Adipocyte (in vitro differentiated cells): ENCODE measurements at regions not wholly inside any gene's neighbourhood (a gene's known extent, or its start where the extent isn't known, plus 50 kb on each side); places are given as distances from the start of the nearest gene placed in this dataset.

Experiments used
- DNase-seq: peaks from one replicate; pipeline ENCODE4 v3.0.0-alpha.2; 2015; ENCODE audit warnings: low read depth
- H3K27me3 ChIP-seq: replicated peaks from 2 replicates; pipeline ENCODE4 v1.7.0; 2013; ENCODE audit warnings: mild to moderate bottlenecking, low read length, moderate library complexity; ENCODE audit not compliant: control insufficient read depth, insufficient read depth
- H3K36me3 ChIP-seq: 2 replicates; pipeline ENCODE4 v1.7.0; 2013; ENCODE audit warnings: low read length, mild to moderate bottlenecking, moderate library complexity; ENCODE audit not compliant: control insufficient read depth, insufficient read depth, severe bottlenecking
- H3K4me1 ChIP-seq: 2 replicates; pipeline ENCODE4 v1.7.0; 2013; ENCODE audit warnings: mild to moderate bottlenecking, low read length, moderate library complexity; ENCODE audit not compliant: control insufficient read depth, insufficient read depth
- H3K4me3 ChIP-seq: 2 replicates; pipeline ENCODE4 v1.7.0; 2013; ENCODE audit warnings: mild to moderate bottlenecking, low read length, moderate library complexity
- H3K9ac ChIP-seq: 2 replicates; pipeline ENCODE4 v1.7.0; 2013; ENCODE audit warnings: mild to moderate bottlenecking, low read length, moderate library complexity
- H3K9me3 ChIP-seq: 2 replicates; pipeline ENCODE4 v1.7.0; 2013; ENCODE audit warnings: mild to moderate bottlenecking, low read length, moderate library complexity; ENCODE audit not compliant: control insufficient read depth

DNA sequence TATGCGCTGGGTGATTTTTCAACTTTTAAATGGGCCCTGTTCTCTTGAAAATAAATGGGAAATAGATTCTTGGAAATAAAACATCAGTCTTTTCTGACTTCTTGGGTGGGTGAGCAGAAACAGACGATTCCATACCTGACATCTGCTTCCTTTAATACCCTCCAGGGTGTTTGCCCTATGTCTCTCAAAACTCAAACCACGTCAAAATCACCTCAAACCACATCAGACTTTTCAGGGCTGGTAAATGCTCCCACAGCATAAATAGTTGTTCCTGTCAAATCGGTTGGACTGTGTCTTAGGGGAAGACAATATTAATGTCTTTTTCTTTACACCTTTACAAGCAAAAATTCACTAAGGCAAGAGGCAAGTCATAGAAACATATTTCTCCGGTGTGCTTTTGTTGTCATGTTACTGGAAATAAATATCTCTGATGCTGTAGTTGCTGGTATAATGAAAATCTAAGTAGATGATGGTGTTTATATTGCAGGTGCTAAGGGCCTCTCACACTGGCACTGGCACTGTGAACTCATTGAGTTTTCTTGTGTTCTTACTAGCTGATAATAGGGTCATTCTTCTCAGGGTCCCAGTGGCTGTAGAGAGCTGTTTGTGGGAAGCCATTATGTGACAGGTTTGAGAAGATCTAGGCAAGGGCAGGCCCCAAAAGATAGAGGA lies 380.4 kb downstream of the RAPGEF2 start:
- Histone ChIP-seq H3K27me3 (peaks cover 11% of the 10 kb centered on the region), H3K4me1 (peaks cover 5% of the 10 kb centered on the region), H3K36me3 (no peaks in the 10 kb centered on the region), H3K9me3 (no peaks in the 10 kb centered on the region), H3K9ac (no peak overlapping the region), H3K4me3 (no peak overlapping the region)
- DNase-seq, result no peak

DNA sequence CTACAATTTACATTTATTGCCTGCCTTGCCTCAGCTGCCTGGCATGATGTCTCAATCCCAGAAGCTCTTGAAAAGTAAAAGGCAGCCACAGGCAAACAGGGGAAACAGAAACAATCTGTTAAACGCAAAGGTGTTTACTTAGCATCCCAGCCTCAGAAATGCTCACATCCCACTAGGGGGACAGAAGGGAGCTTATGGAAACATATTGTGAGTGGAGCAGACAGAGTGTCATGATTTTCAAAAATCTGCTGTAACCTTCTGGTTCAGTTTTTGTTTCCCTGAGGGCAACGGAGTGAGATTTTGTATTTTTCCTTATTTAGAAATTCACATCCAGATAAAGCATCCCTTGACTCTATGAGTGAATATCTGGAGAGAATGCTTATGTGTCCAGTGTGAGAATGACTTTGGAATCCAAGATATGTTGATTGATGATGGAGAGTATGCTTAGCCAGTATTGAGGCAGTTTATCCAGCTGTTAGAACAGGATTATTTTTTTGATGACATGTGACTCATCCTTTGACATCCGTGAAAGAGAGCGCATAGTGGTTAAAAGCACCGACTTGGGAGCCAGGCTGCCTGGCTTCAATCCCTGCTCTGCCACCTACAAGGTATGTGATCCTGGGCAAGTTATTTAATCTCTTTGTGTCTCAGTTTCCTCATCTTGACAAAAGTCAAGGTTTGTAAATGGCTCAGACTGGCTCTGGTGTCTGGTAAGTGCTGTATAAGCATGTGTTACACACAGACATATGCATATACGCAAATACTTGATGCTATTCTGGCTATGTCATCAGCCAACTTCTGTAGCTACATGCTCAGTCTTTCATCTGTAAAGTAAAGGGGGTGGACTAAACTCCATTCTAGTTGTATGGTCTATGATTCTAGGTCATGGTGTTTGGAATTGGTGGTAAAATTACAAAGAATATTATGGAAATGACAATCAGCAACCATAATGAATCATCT lies 381.2 kb downstream of the RAPGEF2 start:
- H3K4me3 ChIP-seq, result no peak overlapping the region
- H3K9me3 ChIP-seq, result no peaks in the 10 kb centered on the region
- no peaks in the 10 kb centered on the region for H3K36me3 ChIP-seq
- H3K4me1 ChIP-seq, result peaks cover 5% of the 10 kb centered on the region
- no peak overlapping the region for H3K9ac ChIP-seq
- peaks cover 11% of the 10 kb centered on the region for H3K27me3 ChIP-seq
- DNase-seq, result no peak

- Histone ChIP-seq H3K9me3 (no peaks in the 10 kb centered on the region), H3K9ac (no peak overlapping the region), H3K4me3 (no peak overlapping the region), H3K4me1 (peaks cover 5% of the 10 kb centered on the region), H3K36me3 (no peaks in the 10 kb centered on the region), H3K27me3 (peaks cover 11% of the 10 kb centered on the region)
- DNase-seq, result peak; percentile 61
Observed at GRCh38 chr4:159484864-159485263, 382.0 kb downstream of the RAPGEF2 start.

GRCh38 chr4:159487284-159487747 lies 384.4 kb downstream of the RAPGEF2 start:
- DNase-seq, result peak; percentile 85

GRCh38 chr4:159489646-159490045 lies 386.8 kb downstream of the RAPGEF2 start:
- Histone ChIP-seq H3K9me3 (peaks cover 14% of the 10 kb centered on the region), H3K9ac (no peak overlapping the region), H3K27me3 (peaks cover 7% of the 10 kb centered on the region), H3K4me3 (no peak overlapping the region), H3K36me3 (no peaks in the 10 kb centered on the region), H3K4me1 (peaks cover 14% of the 10 kb centered on the region)
- DNase-seq, result no peak

More at GRCh38 chr4:159487284-159487747, 384.4 kb downstream of the RAPGEF2 start:
- Histone ChIP-seq H3K9me3 (peaks cover 9% of the 10 kb centered on the region), H3K4me1 (peaks cover 14% of the 10 kb centered on the region), H3K36me3 (no peaks in the 10 kb centered on the region), H3K27me3 (peaks cover 11% of the 10 kb centered on the region), H3K9ac (no peak overlapping the region), H3K4me3 (no peak overlapping the region)

GRCh38 chr4:159495515-159496236 lies 392.8 kb downstream of the RAPGEF2 start:
- no peak overlapping the region for H3K9ac ChIP-seq
- no peak overlapping the region for H3K4me3 ChIP-seq
- H3K36me3 ChIP-seq, result no peaks in the 10 kb centered on the region
- peaks cover 25% of the 10 kb centered on the region for H3K4me1 ChIP-seq
- no peaks in the 10 kb centered on the region for H3K27me3 ChIP-seq
- no peak for DNase-seq
- H3K9me3 ChIP-seq, result peaks cover 14% of the 10 kb centered on the region

DNA sequence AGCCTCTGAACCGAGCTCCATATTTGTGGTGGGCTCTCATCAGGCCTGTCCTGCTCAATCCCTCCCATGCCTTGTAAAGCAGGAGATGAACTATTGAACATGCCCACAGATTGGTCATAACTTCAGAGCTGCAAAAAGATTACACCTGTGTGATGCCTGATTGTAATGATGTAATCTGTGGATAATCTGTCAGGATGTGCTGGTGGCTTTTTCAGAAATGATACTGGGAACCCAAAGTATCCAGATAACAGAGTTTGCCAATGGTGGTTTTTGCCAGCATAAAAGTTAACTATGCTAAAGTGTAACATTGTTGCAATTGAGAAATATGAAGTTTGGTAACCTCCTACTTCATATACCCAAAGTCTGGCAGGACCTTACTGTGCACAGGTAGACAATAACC lies 393.4 kb downstream of the RAPGEF2 start:
- H3K9ac ChIP-seq, result no peak overlapping the region
- H3K27me3 ChIP-seq, result no peaks in the 10 kb centered on the region
- H3K4me3 ChIP-seq, result no peak overlapping the region
- H3K9me3 ChIP-seq, result peaks cover 14% of the 10 kb centered on the region
- no peak for DNase-seq
- peaks cover 22% of the 10 kb centered on the region for H3K4me1 ChIP-seq
- H3K36me3 ChIP-seq, result no peaks in the 10 kb centered on the region

DNA sequence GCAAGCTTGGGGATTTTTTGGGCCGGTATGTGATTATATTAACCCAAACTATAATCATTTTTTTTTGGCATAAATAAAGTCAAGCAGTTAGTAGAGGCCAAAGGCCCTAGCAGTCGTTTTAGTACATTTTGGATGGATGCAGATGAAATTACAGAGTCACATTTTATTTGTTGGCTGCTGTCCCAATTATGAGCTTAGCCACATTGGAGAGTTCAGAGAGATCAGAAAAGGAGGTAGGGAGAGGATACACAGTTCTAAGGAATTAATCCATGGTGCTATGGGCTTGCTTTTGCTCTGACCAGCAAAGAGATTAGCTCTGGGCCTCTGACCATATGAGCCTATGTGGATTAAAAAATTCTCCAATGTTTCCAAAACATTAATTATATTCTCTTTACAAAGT lies 395.1 kb downstream of the RAPGEF2 start:
- Histone ChIP-seq H3K4me1 (peaks cover 19% of the 10 kb centered on the region), H3K9me3 (no peaks in the 10 kb centered on the region), H3K9ac (no peak overlapping the region), H3K27me3 (no peaks in the 10 kb centered on the region), H3K4me3 (no peak overlapping the region), H3K36me3 (no peaks in the 10 kb centered on the region)
- no peak for DNase-seq

GRCh38 chr4:159498446-159499115 lies 395.7 kb downstream of the RAPGEF2 start:
- DNase-seq, result no peak
- Histone ChIP-seq H3K9ac (no peak overlapping the region), H3K9me3 (no peaks in the 10 kb centered on the region), H3K4me1 (peaks cover 19% of the 10 kb centered on the region), H3K4me3 (no peak overlapping the region), H3K27me3 (no peaks in the 10 kb centered on the region), H3K36me3 (no peaks in the 10 kb centered on the region)

DNA sequence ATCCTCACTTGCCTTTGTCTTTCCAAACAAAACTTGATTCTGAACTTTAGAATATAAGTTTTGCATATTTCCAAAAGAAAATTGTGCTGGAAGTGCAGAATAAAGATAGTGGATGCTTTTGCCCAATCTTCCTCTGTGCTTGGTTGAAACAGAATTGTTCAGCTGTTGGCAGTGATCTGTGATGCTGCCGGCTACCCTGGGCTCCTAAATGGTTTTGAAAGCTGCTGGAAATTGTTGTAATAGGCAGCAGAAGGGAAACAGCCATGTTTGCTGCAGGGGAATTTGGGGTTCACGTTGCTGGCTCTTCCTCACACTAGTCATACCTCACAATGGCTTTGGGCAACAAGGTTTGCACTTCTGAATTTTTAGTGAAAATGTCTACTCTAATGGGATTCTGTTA lies 398.0 kb downstream of the RAPGEF2 start:
- H3K27me3 ChIP-seq, result no peaks in the 10 kb centered on the region
- no peaks in the 10 kb centered on the region for H3K9me3 ChIP-seq
- no peak overlapping the region for H3K4me3 ChIP-seq
- H3K4me1 ChIP-seq, result peaks cover 25% of the 10 kb centered on the region
- H3K36me3 ChIP-seq, result no peaks in the 10 kb centered on the region
- no peak for DNase-seq
- H3K9ac ChIP-seq, result no peak overlapping the region
